OCI-LY7 (cell line): ENCODE measurements at regions not wholly inside any gene's neighbourhood (a gene's known extent, or its start where the extent isn't known, plus 50 kb on each side); places are given as distances from the start of the nearest gene placed in this dataset.

ENCODE experiments used
- EZH2phosphoT487 ChIP-seq: fragments of 200-600 bp; sonication (generic); IDR thresholded peaks from 2 replicates; pipeline ENCODE4 v1.6.1; 2018; ENCODE audit warnings: low read depth, borderline replicate concordance, mild to moderate bottlenecking, mixed run types, antibody characterized with exemption, low read length, moderate library complexity, mixed read lengths
- TF ChIP-seq, protein P1 (sequence below): fragments of 200-600 bp; sonication (generic); conservative IDR thresholded peaks from 2 replicates; pipeline ENCODE4 v1.5.1; 2014; ENCODE audit warnings: mild to moderate bottlenecking, antibody characterized with exemption, low read length, moderate library complexity, mixed read lengths

DNA sequence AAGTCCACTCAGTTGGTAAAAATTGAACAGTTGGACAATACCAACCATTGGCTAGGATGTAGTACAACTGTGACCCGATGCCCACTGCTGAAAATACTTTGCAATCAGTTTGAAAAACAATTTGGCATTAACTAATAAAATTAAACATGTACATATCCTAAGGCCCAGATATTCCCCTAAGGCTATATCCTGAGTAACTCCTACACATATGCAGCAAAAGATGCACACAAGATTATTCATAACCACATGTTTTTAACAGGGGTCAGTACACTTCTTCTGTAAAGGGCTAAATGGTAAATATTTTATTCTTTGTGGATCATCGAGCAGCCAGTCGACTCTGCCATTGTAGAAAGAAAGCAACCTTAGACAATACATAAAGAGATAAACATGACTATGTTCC, 116.3 kb downstream of the MEX3B start:
- TF ChIP-seq, protein P1, sequence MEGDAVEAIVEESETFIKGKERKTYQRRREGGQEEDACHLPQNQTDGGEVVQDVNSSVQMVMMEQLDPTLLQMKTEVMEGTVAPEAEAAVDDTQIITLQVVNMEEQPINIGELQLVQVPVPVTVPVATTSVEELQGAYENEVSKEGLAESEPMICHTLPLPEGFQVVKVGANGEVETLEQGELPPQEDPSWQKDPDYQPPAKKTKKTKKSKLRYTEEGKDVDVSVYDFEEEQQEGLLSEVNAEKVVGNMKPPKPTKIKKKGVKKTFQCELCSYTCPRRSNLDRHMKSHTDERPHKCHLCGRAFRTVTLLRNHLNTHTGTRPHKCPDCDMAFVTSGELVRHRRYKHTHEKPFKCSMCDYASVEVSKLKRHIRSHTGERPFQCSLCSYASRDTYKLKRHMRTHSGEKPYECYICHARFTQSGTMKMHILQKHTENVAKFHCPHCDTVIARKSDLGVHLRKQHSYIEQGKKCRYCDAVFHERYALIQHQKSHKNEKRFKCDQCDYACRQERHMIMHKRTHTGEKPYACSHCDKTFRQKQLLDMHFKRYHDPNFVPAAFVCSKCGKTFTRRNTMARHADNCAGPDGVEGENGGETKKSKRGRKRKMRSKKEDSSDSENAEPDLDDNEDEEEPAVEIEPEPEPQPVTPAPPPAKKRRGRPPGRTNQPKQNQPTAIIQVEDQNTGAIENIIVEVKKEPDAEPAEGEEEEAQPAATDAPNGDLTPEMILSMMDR, result no peak
- no peak for TF ChIP-seq EZH2phosphoT487
